ENCODE measurements at regions not wholly inside any gene's neighbourhood (a gene's known extent, or its start where the extent isn't known, plus 50 kb on each side); places are given as distances from the start of the nearest gene placed in this dataset.

- TF ChIP-seq POLR2AphosphoS5 (IDR thresholded peaks at IDR 0.05) (no peak), CTCF (IDR thresholded peaks at IDR 0.05) (no peak), POLR2A (IDR thresholded peaks at IDR 0.05) (no peak)
These were observed 991.3 kb downstream of the RAB28 start for GRCh38 chr4:12492730-12493393.
